ENCODE measurements at regions not wholly inside any gene's neighbourhood (a gene's known extent, or its start where the extent isn't known, plus 50 kb on each side); places are given as distances from the start of the nearest gene placed in this dataset.

DNA sequence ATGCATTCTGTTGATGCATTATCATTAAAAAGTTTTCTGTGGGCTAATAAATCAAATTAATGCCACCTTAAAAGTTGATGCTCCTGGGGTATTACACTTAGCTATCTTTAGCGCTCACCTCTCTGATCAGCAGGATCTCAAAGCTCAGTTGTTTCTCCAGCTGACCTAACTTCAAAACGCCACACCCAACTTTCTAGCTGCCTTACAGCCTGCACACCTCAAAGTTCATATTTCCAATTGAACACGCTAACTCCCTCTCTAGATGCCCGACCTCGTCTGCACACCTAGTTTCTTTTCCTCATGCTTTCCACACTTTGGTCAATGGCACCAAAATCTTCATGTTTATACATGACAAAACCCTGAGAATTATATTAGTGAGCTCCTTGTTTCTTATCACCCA, 98.2 kb upstream of the AGTR1 start:
- Histone ChIP-seq H3K4me1 (no peaks in the 10 kb centered on the region), H3K4me3 (no peak overlapping the region), H3K9me3 (no peaks in the 10 kb centered on the region), H3K36me3 (no peaks in the 10 kb centered on the region), H3K27ac (no peak overlapping the region), H3K27me3 (no peaks in the 10 kb centered on the region)
- intact Hi-C loops (cut with DNase I) = no loop called here
- no peak for DNase-seq
- TF ChIP-seq, protein P1, sequence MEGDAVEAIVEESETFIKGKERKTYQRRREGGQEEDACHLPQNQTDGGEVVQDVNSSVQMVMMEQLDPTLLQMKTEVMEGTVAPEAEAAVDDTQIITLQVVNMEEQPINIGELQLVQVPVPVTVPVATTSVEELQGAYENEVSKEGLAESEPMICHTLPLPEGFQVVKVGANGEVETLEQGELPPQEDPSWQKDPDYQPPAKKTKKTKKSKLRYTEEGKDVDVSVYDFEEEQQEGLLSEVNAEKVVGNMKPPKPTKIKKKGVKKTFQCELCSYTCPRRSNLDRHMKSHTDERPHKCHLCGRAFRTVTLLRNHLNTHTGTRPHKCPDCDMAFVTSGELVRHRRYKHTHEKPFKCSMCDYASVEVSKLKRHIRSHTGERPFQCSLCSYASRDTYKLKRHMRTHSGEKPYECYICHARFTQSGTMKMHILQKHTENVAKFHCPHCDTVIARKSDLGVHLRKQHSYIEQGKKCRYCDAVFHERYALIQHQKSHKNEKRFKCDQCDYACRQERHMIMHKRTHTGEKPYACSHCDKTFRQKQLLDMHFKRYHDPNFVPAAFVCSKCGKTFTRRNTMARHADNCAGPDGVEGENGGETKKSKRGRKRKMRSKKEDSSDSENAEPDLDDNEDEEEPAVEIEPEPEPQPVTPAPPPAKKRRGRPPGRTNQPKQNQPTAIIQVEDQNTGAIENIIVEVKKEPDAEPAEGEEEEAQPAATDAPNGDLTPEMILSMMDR (IDR thresholded peaks at IDR 0.05) = no peak
- TF ChIP-seq POLR2A (IDR thresholded peaks at IDR 0.05) = no peak
- WGBS, 2 donors = 79 to 81% methylated on average over 5 of the region's 5 CpGs

GRCh38 chr3:148600440-148600839, 97.3 kb upstream of the AGTR1 start:
- Histone ChIP-seq H3K27ac (no peak overlapping the region), H3K36me3 (no peaks in the 10 kb centered on the region), H3K27me3 (no peaks in the 10 kb centered on the region), H3K4me3 (no peak overlapping the region), H3K4me1 (no peaks in the 10 kb centered on the region), H3K9me3 (no peaks in the 10 kb centered on the region)
- WGBS, 2 donors = 69 to 71% methylated on average over 1 of the region's 1 CpG
- TF ChIP-seq POLR2A (IDR thresholded peaks at IDR 0.05) = no peak
- TF ChIP-seq, protein P1 (IDR thresholded peaks at IDR 0.05) = no peak
- no peak for DNase-seq
- intact Hi-C loops (cut with DNase I) = no loop called here

- Histone ChIP-seq H3K4me3 (no peak overlapping the region), H3K27me3 (no peaks in the 10 kb centered on the region), H3K9me3 (no peaks in the 10 kb centered on the region), H3K4me1 (no peaks in the 10 kb centered on the region), H3K36me3 (no peaks in the 10 kb centered on the region), H3K27ac (no peak overlapping the region)
- WGBS, 2 donors = 43 to 53% methylated on average over 4 of the region's 4 CpGs
- no peak for TF ChIP-seq POLR2A (IDR thresholded peaks at IDR 0.05)
- TF ChIP-seq, protein P1 (IDR thresholded peaks at IDR 0.05) = no peak
- intact Hi-C loops (cut with DNase I) = no loop called here
- no peak for DNase-seq
Observed at GRCh38 chr3:148600902-148601765, 96.6 kb upstream of the AGTR1 start.

GRCh38 chr3:148601766-148602685, 95.7 kb upstream of the AGTR1 start:
- Histone ChIP-seq H3K36me3 (no peaks in the 10 kb centered on the region), H3K27me3 (no peaks in the 10 kb centered on the region), H3K4me1 (peaks cover 0 to 8% (median 0%) of the 10 kb centered on the region in 3 donors), H3K27ac (no peak overlapping the region), H3K4me3 (no peak overlapping the region), H3K9me3 (no peaks in the 10 kb centered on the region)
- TF ChIP-seq POLR2A (IDR thresholded peaks at IDR 0.05) = no peak
- WGBS, 2 donors = 36% methylated on average over 3 of the region's 3 CpGs
- intact Hi-C loops (cut with DNase I) = no loop called here
- no peak for DNase-seq

GRCh38 chr3:148604270-148605085, 93.2 kb upstream of the AGTR1 start:
- no peaks in the 10 kb centered on the region for H3K9me3 ChIP-seq
- H3K4me3 ChIP-seq = no peak overlapping the region
- no peak for TF ChIP-seq POLR2A (IDR thresholded peaks at IDR 0.05)
- TF ChIP-seq, protein P1 (IDR thresholded peaks at IDR 0.05) = no peak
- intact Hi-C loops (cut with DNase I) = no loop called here
- WGBS, 2 donors = 48 to 63% methylated on average over 8 to 9 of the region's 9 CpGs
- no peak for DNase-seq
- no peaks in the 10 kb centered on the region for H3K36me3 ChIP-seq
- no peaks in the 10 kb centered on the region for H3K27me3 ChIP-seq
- H3K27ac ChIP-seq = no peak overlapping the region
- peaks cover 0 to 8% (median 0%) of the 10 kb centered on the region in 3 donors for H3K4me1 ChIP-seq

Data from esophagus squamous epithelium (tissue), 5 donors.